ENCODE measurements at regions not wholly inside any gene's neighbourhood (a gene's known extent, or its start where the extent isn't known, plus 50 kb on each side); places are given as distances from the start of the nearest gene placed in this dataset.

GRCh38 chr14:45716572-45716971 lies 463.6 kb upstream of the MIS18BP1 start:
- no peaks in the 10 kb centered on the region for H3K36me3 ChIP-seq (ENCODE audit: low read depth, missing control alignments)
- WGBS, 2 donors: 14 to 27% methylated on average over 9 of the region's 9 CpGs
- intact Hi-C loops (cut with DNase I; ENCODE audit: low total_unique reads): no loop called here
- H3K27ac ChIP-seq: no peak overlapping the region
- H3K4me1 ChIP-seq: no peaks in the 10 kb centered on the region
- peak; percentile 51 for DNase-seq
- H3K4me3 ChIP-seq: no peak overlapping the region
- no peaks in the 10 kb centered on the region for H3K9me3 ChIP-seq
- TF ChIP-seq CTCF (IDR thresholded peaks at IDR 0.05) (peak in 2 of 3 experiments; percentile 29 to 31), POLR2A (IDR thresholded peaks at IDR 0.05) (no peak)
- H3K27me3 ChIP-seq: no peaks in the 10 kb centered on the region

DNA sequence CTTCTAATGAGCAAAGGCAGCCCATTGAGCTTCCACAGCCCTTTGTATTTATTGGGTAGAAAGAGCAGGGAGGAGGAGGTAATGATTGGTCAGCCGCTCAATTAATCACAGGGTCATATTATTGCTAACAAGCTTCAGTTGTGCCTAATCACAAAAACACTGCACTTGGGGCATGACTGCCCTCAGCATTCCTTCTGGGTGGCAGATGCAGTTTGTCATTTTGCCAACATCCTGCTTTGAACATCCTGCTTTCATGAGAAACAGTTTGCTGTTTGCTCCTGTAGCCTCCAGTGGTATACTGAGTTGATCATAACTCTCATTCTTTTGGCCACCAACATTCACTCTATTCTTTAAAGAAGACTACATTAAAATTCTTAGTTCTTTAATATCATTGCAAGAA lies 462.9 kb upstream of the MIS18BP1 start:
- no peaks in the 10 kb centered on the region for H3K9me3 ChIP-seq
- intact Hi-C loops (cut with DNase I; ENCODE audit: low total_unique reads): no loop called here
- H3K27me3 ChIP-seq: no peaks in the 10 kb centered on the region
- 79 to 95% methylated on average over 1 of the region's 1 CpG for WGBS, 2 donors
- H3K4me1 ChIP-seq: no peaks in the 10 kb centered on the region
- TF ChIP-seq POLR2A (IDR thresholded peaks at IDR 0.05) (no peak), CTCF (IDR thresholded peaks at IDR 0.05) (no peak)
- no peak overlapping the region for H3K27ac ChIP-seq
- H3K4me3 ChIP-seq: no peak overlapping the region
- DNase-seq: no peak
- no peaks in the 10 kb centered on the region for H3K36me3 ChIP-seq (ENCODE audit: low read depth, missing control alignments)

DNA sequence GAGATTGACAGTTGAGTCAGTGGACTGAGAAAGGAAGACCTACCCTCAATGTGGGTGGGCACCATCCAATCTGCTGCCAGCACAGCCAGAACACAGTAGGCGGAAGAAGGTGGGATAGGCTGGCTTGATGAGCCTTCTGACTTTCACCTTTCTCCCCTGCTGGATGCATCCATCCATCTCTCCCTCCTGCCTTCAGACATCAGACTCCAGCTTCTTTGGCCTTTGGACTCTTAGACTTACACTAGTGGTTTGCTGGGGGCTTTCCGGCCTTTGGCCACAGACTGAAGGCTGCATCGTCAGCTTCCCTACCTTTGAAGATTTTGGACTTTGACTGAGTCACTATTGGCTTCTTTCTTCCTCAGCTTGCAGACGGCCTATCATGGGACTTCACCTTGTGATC lies 456.5 kb upstream of the MIS18BP1 start:
- WGBS, 2 donors: 89 to 94% methylated on average over 4 of the region's 4 CpGs

DNA sequence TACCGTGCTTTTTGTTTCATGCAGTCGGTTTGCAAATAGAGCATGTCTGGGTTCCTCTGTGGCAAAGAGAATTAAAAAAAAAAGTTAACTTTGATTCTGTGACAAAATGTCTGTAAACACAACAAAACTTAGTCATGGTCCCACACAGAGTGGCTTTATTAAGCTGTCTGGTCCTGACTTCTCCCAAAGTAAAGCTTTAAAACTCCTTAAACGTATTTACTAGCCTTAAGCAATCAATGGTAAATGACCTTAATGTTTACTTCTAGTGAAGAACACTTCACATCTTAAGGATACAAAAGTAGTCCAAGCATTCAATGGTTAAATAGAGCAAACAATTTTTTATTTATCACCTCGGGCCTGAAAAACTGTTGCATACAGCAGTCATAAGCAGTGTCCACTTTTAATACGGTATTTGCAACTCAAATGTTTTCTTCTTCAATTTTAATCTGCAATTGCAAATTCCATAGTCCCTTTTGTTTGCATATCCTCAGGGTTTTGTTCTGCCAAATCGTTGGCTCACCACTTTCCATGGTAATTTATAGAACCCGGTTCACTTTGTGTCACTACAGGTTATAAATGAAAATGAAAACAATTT lies 453.0 kb upstream of the MIS18BP1 start:
- H3K27ac ChIP-seq: no peak overlapping the region
- no peaks in the 10 kb centered on the region for H3K4me1 ChIP-seq
- H3K36me3 ChIP-seq (ENCODE audit: low read depth, missing control alignments): no peaks in the 10 kb centered on the region
- intact Hi-C loops (cut with DNase I; ENCODE audit: low total_unique reads): no loop called here
- TF ChIP-seq CTCF (IDR thresholded peaks at IDR 0.05) (no peak), POLR2A (IDR thresholded peaks at IDR 0.05) (no peak)
- H3K27me3 ChIP-seq: no peaks in the 10 kb centered on the region
- H3K4me3 ChIP-seq: no peak overlapping the region
- 52 to 55% methylated on average over 7 of the region's 7 CpGs for WGBS, 2 donors
- H3K9me3 ChIP-seq: no peaks in the 10 kb centered on the region
- DNase-seq: no peak

More for the DNA sequence above, 456.5 kb upstream of the MIS18BP1 start:
- Histone ChIP-seq H3K27me3 (no peaks in the 10 kb centered on the region), H3K36me3 (ENCODE audit: low read depth, missing control alignments) (no peaks in the 10 kb centered on the region), H3K4me3 (no peak overlapping the region), H3K4me1 (no peaks in the 10 kb centered on the region), H3K27ac (no peak overlapping the region), H3K9me3 (no peaks in the 10 kb centered on the region)
- no peak for DNase-seq
- no peak for TF ChIP-seq CTCF (IDR thresholded peaks at IDR 0.05)
- TF ChIP-seq POLR2A (IDR thresholded peaks at IDR 0.05): no peak
- intact Hi-C loops (cut with DNase I; ENCODE audit: low total_unique reads): no loop called here

- no peaks in the 10 kb centered on the region for H3K9me3 ChIP-seq
- no peak for DNase-seq
- H3K27ac ChIP-seq: no peak overlapping the region
- no peaks in the 10 kb centered on the region for H3K27me3 ChIP-seq
- H3K36me3 ChIP-seq (ENCODE audit: low read depth, missing control alignments): no peaks in the 10 kb centered on the region
- H3K4me1 ChIP-seq: no peaks in the 10 kb centered on the region
- TF ChIP-seq POLR2A (IDR thresholded peaks at IDR 0.05) (no peak), CTCF (IDR thresholded peaks at IDR 0.05) (no peak)
- WGBS, 2 donors: 59 to 70% methylated on average over 5 of the region's 5 CpGs
- no peak overlapping the region for H3K4me3 ChIP-seq
- intact Hi-C loops (cut with DNase I; ENCODE audit: low total_unique reads): no loop called here
Measured at GRCh38 chr14:45699471-45699870, 446.5 kb upstream of the MIS18BP1 start.
